ENCODE measurements at regions not wholly inside any gene's neighbourhood (a gene's known extent, or its start where the extent isn't known, plus 50 kb on each side); places are given as distances from the start of the nearest gene placed in this dataset.

DNA sequence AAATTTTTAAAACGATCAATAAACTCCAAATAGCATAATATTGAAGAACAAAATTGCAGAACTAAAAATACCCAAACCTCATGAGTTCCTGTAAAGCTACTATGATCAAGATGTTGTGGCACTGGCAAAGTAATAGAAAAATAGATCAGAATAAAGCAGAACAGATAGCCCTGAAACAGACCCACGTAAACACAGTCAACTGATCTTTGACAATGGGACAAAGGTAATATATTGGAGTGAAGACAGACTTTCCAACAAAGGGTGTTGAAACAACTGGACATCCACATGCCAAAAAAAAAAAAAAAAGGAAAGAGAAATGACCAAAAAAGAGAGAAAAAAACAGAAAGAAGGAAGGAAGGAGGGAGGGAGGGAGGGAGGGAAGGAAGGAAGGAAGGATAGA is 138.7 kb downstream of the IRS2 start:
- H3K4me1 ChIP-seq (ENCODE audit: insufficient read depth) = peaks cover 6% of the 10 kb centered on the region; the same call in 1 of the 2 replicates
- no peak overlapping the region for H3K4me2 ChIP-seq (ENCODE audit: unreplicated experiment)
- no peaks in the 10 kb centered on the region for H3K9me2 ChIP-seq (ENCODE audit: insufficient read depth)
- no peaks in the 10 kb centered on the region for H3K79me2 ChIP-seq (ENCODE audit: insufficient read depth)
- H2AFZ ChIP-seq = no peak overlapping the region
- peaks cover 14% of the 10 kb centered on the region for H3K27me3 ChIP-seq (replicated peaks; ENCODE audit: insufficient read depth)
- in situ Hi-C loops (cut with MboI) = no loop called here
- no peak for DNase-seq
- no peaks in the 10 kb centered on the region for H3K36me3 ChIP-seq (ENCODE audit: low read depth)
- no peak overlapping the region for H3K4me3 ChIP-seq
- no peaks in the 10 kb centered on the region for H4K20me1 ChIP-seq (ENCODE audit: insufficient read depth)
- WGBS, 2 experiments (ENCODE audit: low coverage in 1 of 2, low lambda C conversion rate in 2 of 2, missing lambda C conversion rate in 2 of 2) = 23 to 24% methylated on average over 2 of the region's 2 CpGs
- no peak overlapping the region for H3K9ac ChIP-seq
- no peak overlapping the region for H3K27ac ChIP-seq
- no peak for TF ChIP-seq EZH2 (IDR thresholded peaks at IDR 0.05; ENCODE audit: insufficient read depth, poor library complexity, severe bottlenecking)
- TF ChIP-seq EZH2phosphoT487 (IDR thresholded peaks at IDR 0.05; ENCODE audit: insufficient read depth, low read depth) = no peak
- H3K9me3 ChIP-seq (ENCODE audit: low read depth) = no peaks in the 10 kb centered on the region
- no peaks in the 10 kb centered on the region for H3F3A ChIP-seq (ENCODE audit: insufficient read depth)

GRCh38 chr13:109647053-109647452 is 139.3 kb downstream of the IRS2 start:
- DNase-seq = peak; percentile 43
- Histone ChIP-seq H4K20me1 (ENCODE audit: insufficient read depth) (no peaks in the 10 kb centered on the region), H3K9me2 (ENCODE audit: insufficient read depth) (no peaks in the 10 kb centered on the region), H3K4me3 (no peak overlapping the region), H3K36me3 (ENCODE audit: low read depth) (no peaks in the 10 kb centered on the region), H3K27ac (no peak overlapping the region), H3K79me2 (ENCODE audit: insufficient read depth) (no peaks in the 10 kb centered on the region), H3K9me3 (ENCODE audit: low read depth) (no peaks in the 10 kb centered on the region), H3K9ac (no peak overlapping the region), H2AFZ (no peak overlapping the region), H3K27me3 (replicated peaks; ENCODE audit: insufficient read depth) (peaks cover 14% of the 10 kb centered on the region), H3K4me2 (ENCODE audit: unreplicated experiment) (no peak overlapping the region), H3K4me1 (ENCODE audit: insufficient read depth) (peaks cover 6% of the 10 kb centered on the region; the same call in 1 of the 2 replicates), H3F3A (ENCODE audit: insufficient read depth) (no peaks in the 10 kb centered on the region)
- in situ Hi-C loops (cut with MboI) = no loop called here
- TF ChIP-seq EZH2phosphoT487 (IDR thresholded peaks at IDR 0.05; ENCODE audit: insufficient read depth, low read depth) (no peak), EZH2 (IDR thresholded peaks at IDR 0.05; ENCODE audit: insufficient read depth, poor library complexity, severe bottlenecking) (no peak)
- WGBS, 2 experiments (ENCODE audit: low coverage in 1 of 2, low lambda C conversion rate in 2 of 2, missing lambda C conversion rate in 2 of 2) = 49 to 50% methylated on average over 5 of the region's 5 CpGs

DNA sequence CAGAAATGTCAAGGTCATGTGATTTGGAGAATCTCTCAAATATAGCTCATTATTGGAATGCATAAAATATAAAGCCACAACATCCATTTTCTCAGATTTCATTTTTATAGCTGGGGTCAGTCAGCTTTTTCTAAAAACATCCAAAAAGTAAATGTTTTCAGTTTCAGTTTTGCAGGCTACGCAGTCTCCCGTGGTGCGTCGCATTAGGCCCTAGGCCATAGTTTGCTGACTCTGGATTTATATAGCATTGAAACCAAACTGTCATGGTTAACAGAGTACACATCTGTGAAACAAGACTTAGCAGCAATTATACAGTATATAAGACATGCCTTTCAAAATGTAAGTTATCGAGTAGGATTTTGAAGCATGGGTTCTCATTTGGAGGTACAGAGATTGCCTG is 140.0 kb downstream of the IRS2 start:
- Histone ChIP-seq H3K4me2 (ENCODE audit: unreplicated experiment) (no peak overlapping the region), H4K20me1 (ENCODE audit: insufficient read depth) (no peaks in the 10 kb centered on the region), H3K27me3 (replicated peaks; ENCODE audit: insufficient read depth) (peaks cover 9% of the 10 kb centered on the region), H3K9ac (no peak overlapping the region), H3F3A (ENCODE audit: insufficient read depth) (no peaks in the 10 kb centered on the region), H3K79me2 (ENCODE audit: insufficient read depth) (no peaks in the 10 kb centered on the region), H3K36me3 (ENCODE audit: low read depth) (no peaks in the 10 kb centered on the region), H3K27ac (no peak overlapping the region), H3K4me1 (ENCODE audit: insufficient read depth) (peaks cover 6% of the 10 kb centered on the region; the same call in 1 of the 2 replicates), H3K9me3 (ENCODE audit: low read depth) (no peaks in the 10 kb centered on the region), H3K4me3 (no peak overlapping the region), H2AFZ (no peak overlapping the region), H3K9me2 (ENCODE audit: insufficient read depth) (no peaks in the 10 kb centered on the region)
- no peak for DNase-seq
- in situ Hi-C loops (cut with MboI) = no loop called here
- WGBS, 2 experiments (ENCODE audit: low coverage in 1 of 2, low lambda C conversion rate in 2 of 2, missing lambda C conversion rate in 2 of 2) = 88 to 92% methylated on average over 5 of the region's 5 CpGs
- TF ChIP-seq EZH2phosphoT487 (IDR thresholded peaks at IDR 0.05; ENCODE audit: insufficient read depth, low read depth) = no peak
- no peak for TF ChIP-seq EZH2 (IDR thresholded peaks at IDR 0.05; ENCODE audit: insufficient read depth, poor library complexity, severe bottlenecking)

- Histone ChIP-seq H3K4me3 (no peak overlapping the region), H3K9me2 (ENCODE audit: insufficient read depth) (no peaks in the 10 kb centered on the region), H3K79me2 (ENCODE audit: insufficient read depth) (no peaks in the 10 kb centered on the region), H3K4me1 (ENCODE audit: insufficient read depth) (peaks cover 6% of the 10 kb centered on the region; the same call in 1 of the 2 replicates), H3K27me3 (replicated peaks; ENCODE audit: insufficient read depth) (peaks cover 3% of the 10 kb centered on the region), H3F3A (ENCODE audit: insufficient read depth) (no peaks in the 10 kb centered on the region), H3K27ac (no peak overlapping the region), H3K36me3 (ENCODE audit: low read depth) (no peaks in the 10 kb centered on the region), H4K20me1 (ENCODE audit: insufficient read depth) (no peaks in the 10 kb centered on the region), H2AFZ (no peak overlapping the region), H3K9me3 (ENCODE audit: low read depth) (no peaks in the 10 kb centered on the region), H3K9ac (no peak overlapping the region), H3K4me2 (ENCODE audit: unreplicated experiment) (no peak overlapping the region)
- 55 to 59% methylated on average over 6 of the region's 6 CpGs for WGBS, 2 experiments (ENCODE audit: low coverage in 1 of 2, low lambda C conversion rate in 2 of 2, missing lambda C conversion rate in 2 of 2)
- TF ChIP-seq EZH2 (IDR thresholded peaks at IDR 0.05; ENCODE audit: insufficient read depth, poor library complexity, severe bottlenecking) (no peak), EZH2phosphoT487 (IDR thresholded peaks at IDR 0.05; ENCODE audit: insufficient read depth, low read depth) (no peak)
- in situ Hi-C loops (cut with MboI) = no loop called here
- DNase-seq = no peak
These were observed 140.6 kb downstream of the IRS2 start for GRCh38 chr13:109645831-109646230.

GRCh38 chr13:109644956-109645355 is 141.4 kb downstream of the IRS2 start:
- H2AFZ ChIP-seq = no peak overlapping the region

More at GRCh38 chr13:109644956-109645355, 141.4 kb downstream of the IRS2 start:
- H3K36me3 ChIP-seq (ENCODE audit: low read depth) = no peaks in the 10 kb centered on the region
- no peaks in the 10 kb centered on the region for H3K27me3 ChIP-seq (replicated peaks; ENCODE audit: insufficient read depth)
- no peak for DNase-seq
- no peak overlapping the region for H3K4me2 ChIP-seq (ENCODE audit: unreplicated experiment)
- no peaks in the 10 kb centered on the region for H4K20me1 ChIP-seq (ENCODE audit: insufficient read depth)
- in situ Hi-C loops (cut with MboI) = no loop called here
- WGBS, 2 experiments (ENCODE audit: low coverage in 1 of 2, low lambda C conversion rate in 2 of 2, missing lambda C conversion rate in 2 of 2) = 51 to 57% methylated on average over 4 of the region's 4 CpGs
- H3K9ac ChIP-seq = no peak overlapping the region
- H3K4me3 ChIP-seq = no peak overlapping the region
- no peaks in the 10 kb centered on the region for H3K79me2 ChIP-seq (ENCODE audit: insufficient read depth)
- H3K4me1 ChIP-seq (ENCODE audit: insufficient read depth) = peaks cover 6% of the 10 kb centered on the region; the same call in 1 of the 2 replicates
- no peak for TF ChIP-seq EZH2phosphoT487 (IDR thresholded peaks at IDR 0.05; ENCODE audit: insufficient read depth, low read depth)
- no peak for TF ChIP-seq EZH2 (IDR thresholded peaks at IDR 0.05; ENCODE audit: insufficient read depth, poor library complexity, severe bottlenecking)
- H3F3A ChIP-seq (ENCODE audit: insufficient read depth) = no peaks in the 10 kb centered on the region
- no peak overlapping the region for H3K27ac ChIP-seq
- H3K9me3 ChIP-seq (ENCODE audit: low read depth) = no peaks in the 10 kb centered on the region
- H3K9me2 ChIP-seq (ENCODE audit: insufficient read depth) = no peaks in the 10 kb centered on the region
